H1 (cell line): ENCODE measurements at regions not wholly inside any gene's neighbourhood (a gene's known extent, or its start where the extent isn't known, plus 50 kb on each side); places are given as distances from the start of the nearest gene placed in this dataset.

Source experiments
- CTCF ChIA-PET: fragments of 300-600 bp; sonication (Branson Sonifier 250); formaldehyde crosslinking; loops from one replicate; lab custom pipeline; 2021; ENCODE audit not compliant: partially characterized antibody; lab: Charles Lee
- POLR2A ChIA-PET: fragments of 300-600 bp; sonication (Branson Sonifier 250); formaldehyde crosslinking; loops from one replicate; lab custom pipeline; 2021; ENCODE audit warnings: inconsistent platforms; ENCODE audit not compliant: partially characterized antibody; lab: Charles Lee
- DNase-seq, 2 experiments: peaks; one replicate each; pipeline versions ENCODE4 v3.0.0 to v3.0.0-alpha.2; 2010 to 2022; ENCODE audit warnings: low spot score in 2 of 2, low read depth in 1 of 2, mixed read lengths in 1 of 2
- FAIRE-seq: peaks from 2 replicates; lab custom pipeline; 2011; peaks lifted over from hg19 to GRCh38; lab: Jason Lieb, UNC
- H2AFZ ChIP-seq: 2 replicates; pipeline ENCODE4 v1.8.1; 2012; ENCODE audit warnings: low read length, inconsistent platforms
- H2AK5ac ChIP-seq: 2 replicates; pipeline ENCODE4 v1.6.1; 2013; ENCODE audit warnings: low read depth, low read length
- H2BK120ac ChIP-seq: replicated peaks from 2 replicates; pipeline ENCODE3; 2013; ENCODE audit warnings: low read depth, low read length, inconsistent platforms
- H2BK12ac ChIP-seq: 2 replicates; pipeline ENCODE4 v1.6.1; 2013; ENCODE audit warnings: low read depth, low read length
- H2BK15ac ChIP-seq: 2 replicates; pipeline ENCODE4 v1.6.1; 2013; ENCODE audit warnings: low read length
- H2BK20ac ChIP-seq: 2 replicates; pipeline ENCODE4 v1.6.1; 2013; ENCODE audit warnings: low read length
- H2BK5ac ChIP-seq: 2 replicates; pipeline ENCODE4 v1.6.1; 2013; ENCODE audit warnings: low read depth, low read length
- H3K14ac ChIP-seq: 2 replicates; pipeline ENCODE4 v1.6.1; 2013; ENCODE audit warnings: inconsistent platforms; ENCODE audit not compliant: insufficient read length
- H3K18ac ChIP-seq: 2 replicates; pipeline ENCODE4 v1.6.1; 2013; ENCODE audit warnings: low read length; ENCODE audit errors: extremely low read depth
- H3K23ac ChIP-seq: 2 replicates; pipeline ENCODE4 v1.6.1; 2013; ENCODE audit warnings: inconsistent platforms; ENCODE audit not compliant: insufficient read length
- H3K23me2 ChIP-seq: 2 replicates; pipeline ENCODE4 v1.6.1; 2013; ENCODE audit warnings: low read depth, low read length
- H3K27ac ChIP-seq: 2 replicates; pipeline ENCODE4 v1.6.1; 2011; ENCODE audit warnings: low read depth, low read length, inconsistent platforms
- H3K27me3 ChIP-seq, 4 experiments: replicated peaks in 1 of 4; 1 replicate in 1 of 4; 2 replicates in 3 of 4; pipeline versions ENCODE4 v1.6.1 to v1.8.1; 2011 to 2013; ENCODE audit warnings: low read length in 3 of 4, mild to moderate bottlenecking in 3 of 4, inconsistent platforms in 2 of 4, mixed read lengths in 2 of 4, moderate library complexity in 1 of 4; ENCODE audit not compliant: control insufficient read depth in 3 of 4, insufficient read depth in 3 of 4; ENCODE audit errors: extremely low read depth in 1 of 4
- H3K36me3 ChIP-seq, 4 experiments: 2 replicates each; pipeline versions ENCODE4 v1.6.1 to v1.8.1; 2011 to 2013; ENCODE audit warnings: mild to moderate bottlenecking in 4 of 4, low read length in 3 of 4, moderate library complexity in 2 of 4, control low read depth in 1 of 4, inconsistent platforms in 1 of 4; ENCODE audit not compliant: insufficient read depth in 4 of 4, control insufficient read depth in 2 of 4
- H3K4ac ChIP-seq: replicated peaks from 2 replicates; pipeline ENCODE3; 2013; ENCODE audit warnings: low read length, low read depth, mixed read lengths, inconsistent platforms; ENCODE audit not compliant: insufficient read length
- H3K4me1 ChIP-seq, 4 experiments: replicated peaks in 1 of 4; 1 replicate in 1 of 4; 2 replicates in 3 of 4; pipeline versions ENCODE4 v1.6.1 to v1.8.1; 2011 to 2013; ENCODE audit warnings: low read length in 3 of 4, inconsistent platforms in 2 of 4, mixed read lengths in 1 of 4; ENCODE audit not compliant: insufficient read depth in 4 of 4, control insufficient read depth in 3 of 4
- H3K4me2 ChIP-seq, 2 experiments: 2 replicates each; pipeline versions ENCODE4 v1.6.1 to v1.8.1; 2011 to 2013; ENCODE audit warnings: low read depth in 2 of 2, low read length in 2 of 2, control low read depth in 1 of 2, inconsistent platforms in 1 of 2, mild to moderate bottlenecking in 1 of 2; ENCODE audit not compliant: insufficient read depth in 1 of 2
- H3K4me3 ChIP-seq, 4 experiments: fragments of 200-600, 300-600 bp in 1 of 4; sonication (generic), shearing (Covaris generic), sonication (Bioruptor Twin) in 1 of 4; 2 replicates each; pipeline versions ENCODE4 v1.5.1 to v1.8.1; 2011 to 2016; ENCODE audit warnings: low read length in 4 of 4, low read depth in 3 of 4, control low read depth in 2 of 4, inconsistent platforms in 2 of 4, mild to moderate bottlenecking in 2 of 4, mixed read lengths in 1 of 4, moderate library complexity in 1 of 4; ENCODE audit not compliant: insufficient read depth in 2 of 4; ENCODE audit errors: extremely low read depth in 1 of 4
- H3K56ac ChIP-seq: replicated peaks from 2 replicates; pipeline ENCODE3; 2013; ENCODE audit warnings: low read depth, mild to moderate bottlenecking, mixed read lengths, low read length, inconsistent platforms; ENCODE audit not compliant: insufficient read length
- H3K79me1 ChIP-seq: 2 replicates; pipeline ENCODE4 v1.6.1; 2013; ENCODE audit warnings: low read depth, low read length, control low read depth
- H3K79me2 ChIP-seq, 2 experiments: 2 replicates each; pipeline versions ENCODE4 v1.6.1 to v1.8.1; 2012 to 2013; ENCODE audit warnings: low read length in 2 of 2, mild to moderate bottlenecking in 2 of 2, inconsistent platforms in 1 of 2; ENCODE audit not compliant: insufficient read depth in 2 of 2, control insufficient read depth in 1 of 2
- H3K9ac ChIP-seq, 4 experiments: replicated peaks in 1 of 4; 1 replicate in 1 of 4; 2 replicates in 3 of 4; pipeline versions ENCODE4 v1.6.1 to v1.8.1; 2011 to 2013; ENCODE audit warnings: low read depth in 3 of 4, low read length in 3 of 4, control low read depth in 2 of 4, mild to moderate bottlenecking in 2 of 4, moderate library complexity in 2 of 4, inconsistent platforms in 1 of 4; ENCODE audit errors: extremely low read depth in 1 of 4
- H3K9me3 ChIP-seq, 2 experiments: 2 replicates each; pipeline versions ENCODE4 v1.6.1 to v1.8.1; 2012 to 2013; ENCODE audit warnings: mild to moderate bottlenecking in 2 of 2, moderate library complexity in 2 of 2, control low read depth in 1 of 2, inconsistent platforms in 1 of 2, low read depth in 1 of 2, low read length in 1 of 2, mixed read lengths in 1 of 2; ENCODE audit not compliant: insufficient read depth in 2 of 2
- H4K20me1 ChIP-seq, 2 experiments: replicated peaks in 1 of 2; 2 replicates each; pipeline versions ENCODE3 to v1.8.1; 2011 to 2013; ENCODE audit warnings: inconsistent platforms in 2 of 2, low read length in 2 of 2, mild to moderate bottlenecking in 1 of 2; ENCODE audit not compliant: insufficient read depth in 2 of 2, control insufficient read depth in 1 of 2
- H4K5ac ChIP-seq: 2 replicates; pipeline ENCODE4 v1.6.1; 2013; ENCODE audit warnings: low read length, low read depth, mixed read lengths, inconsistent platforms; ENCODE audit not compliant: insufficient read length
- H4K8ac ChIP-seq: 2 replicates; pipeline ENCODE4 v1.8.0; 2013; ENCODE audit warnings: mild to moderate bottlenecking, moderate library complexity, low read length, inconsistent platforms; ENCODE audit not compliant: insufficient read depth; ENCODE audit errors: extremely low read depth
- H4K91ac ChIP-seq: replicated peaks from 2 replicates; pipeline ENCODE3; 2013; ENCODE audit warnings: low read length, mixed read lengths, inconsistent platforms; ENCODE audit not compliant: insufficient read length
- CHD2 ChIP-seq: IDR thresholded peaks from 2 replicates; pipeline ENCODE4 v1.6.1; 2012; ENCODE audit warnings: low read length, improper control_type of control experiment
- WGBS, 2 experiments: shearing (Covaris generic) in 1 of 2; methylation state at CpG; one replicate each; pipeline versions ENCODE4 v1.1.6 to v1.1.7; 2013 to 2015; ENCODE audit warnings: low lambda C conversion rate in 2 of 2, mixed read lengths in 2 of 2, inconsistent platforms in 1 of 2, low coverage in 1 of 2, missing lambda C conversion rate in 1 of 2; ENCODE audit not compliant: insufficient replicate concordance in 2 of 2, insufficient coverage in 1 of 2, insufficient read length in 1 of 2; ENCODE audit errors: extremely low coverage in 1 of 2, missing lambda C conversion rate in 1 of 2; 5-methylcytosine and 5-hydroxymethylcytosine counted together

DNA sequence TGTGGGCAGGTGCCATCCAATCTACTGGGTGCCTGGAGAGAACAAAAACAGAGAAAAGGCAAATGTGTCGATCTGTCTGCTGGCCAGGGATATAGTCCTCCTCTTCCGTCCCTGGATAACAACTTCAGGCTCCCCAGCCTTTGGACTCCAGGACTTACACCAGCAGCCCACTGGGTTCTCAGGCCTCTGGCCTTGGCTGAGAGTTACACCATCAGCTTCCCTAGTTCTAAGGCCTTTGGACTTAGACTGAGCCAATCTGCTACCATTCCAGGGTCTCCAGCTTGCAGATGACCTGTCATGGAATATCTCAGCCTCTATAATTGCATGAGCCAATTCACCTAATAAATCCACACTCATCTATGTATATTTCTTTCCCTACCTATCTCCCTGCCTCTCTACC is 460.9 kb upstream of the ADAMTS9 start:
- no peak overlapping the region for H2BK120ac ChIP-seq
- H3K23me2 ChIP-seq, result no peaks in the 10 kb centered on the region
- H3K56ac ChIP-seq, result no peak overlapping the region
- no peak overlapping the region for H4K8ac ChIP-seq
- H3K4ac ChIP-seq, result no peak overlapping the region
- no peak overlapping the region for H3K18ac ChIP-seq
- no peak overlapping the region for H4K5ac ChIP-seq
- peak overlapping the region; percentile 85; the same call in 1 of the 2 replicates for H2BK12ac ChIP-seq
- H3K27me3 ChIP-seq, result no peaks in the 10 kb centered on the region; a peak in 1 of 7 replicates
- H3K9ac ChIP-seq, result no peak overlapping the region
- H3K23ac ChIP-seq, result no peak overlapping the region
- H2BK20ac ChIP-seq, result no peak overlapping the region
- H3K4me2 ChIP-seq, result no peak overlapping the region
- no peak overlapping the region for H3K27ac ChIP-seq
- 55% methylated on average over 2 of the region's 2 CpGs; no CpG with 5 or more reads in 1 of the 2 experiments for WGBS, 2 experiments
- H3K79me2 ChIP-seq, result no peaks in the 10 kb centered on the region
- no peak overlapping the region for H2BK15ac ChIP-seq
- no peak for FAIRE-seq
- peaks cover 6 to 13% (median 10%) of the 10 kb centered on the region in 4 experiments; a peak in 5 of 7 replicates for H3K4me1 ChIP-seq
- CTCF ChIA-PET, result interaction anchor here (0.7 to 1.1 kb wide), 2 partner anchors 10 to 383 kb away, joined by 3 read pairs; no protein-coding TSS in a partner anchor
- H2AFZ ChIP-seq, result no peak overlapping the region
- no peaks in the 10 kb centered on the region for H3K36me3 ChIP-seq
- no peaks in the 10 kb centered on the region for H3K79me1 ChIP-seq
- H4K91ac ChIP-seq, result no peak overlapping the region
- H2AK5ac ChIP-seq, result no peak overlapping the region
- no peak for TF ChIP-seq CHD2
- TF ChIP-seq, all 59 proteins: peak for 0
- POLR2A ChIA-PET, result no interaction called here
- Histone ChIP-seq H3K14ac (no peak overlapping the region), H4K20me1 (no peaks in the 10 kb centered on the region), H3K4me3 (no peak overlapping the region), H2BK5ac (no peak overlapping the region), H3K9me3 (no peaks in the 10 kb centered on the region)
- no peak for DNase-seq
